Neural cell (in vitro differentiated cells): ENCODE measurements at regions not wholly inside any gene's neighbourhood (a gene's known extent, or its start where the extent isn't known, plus 50 kb on each side); places are given as distances from the start of the nearest gene placed in this dataset.

Experiments used
- CTCF ChIP-seq: fragments of 450-650 bp; IDR thresholded peaks from 2 replicates; pipeline ENCODE4 v1.5.1; 2014; ENCODE audit warnings: antibody characterized with exemption, mild to moderate bottlenecking, moderate library complexity; ENCODE audit not compliant: poor library complexity, severe bottlenecking
- EP300 ChIP-seq: fragments of 450-650 bp; conservative IDR thresholded peaks from 2 replicates; pipeline ENCODE4 v1.6.1; 2014; ENCODE audit warnings: antibody characterized with exemption, mild to moderate bottlenecking, moderate library complexity; ENCODE audit not compliant: poor library complexity, severe bottlenecking
- EZH2 ChIP-seq: fragments of 200-600, 300-800 bp; shearing (Covaris generic), sonication (generic); IDR thresholded peaks from 2 replicates; pipeline ENCODE4 v1.6.1; 2014; ENCODE audit warnings: antibody characterized with exemption, low read length, borderline replicate concordance, mild to moderate bottlenecking; ENCODE audit not compliant: insufficient read depth, poor library complexity, severe bottlenecking
- RAD21 ChIP-seq: fragments of 450-650 bp; conservative IDR thresholded peaks from 2 replicates; pipeline ENCODE4 v1.6.1; 2014; ENCODE audit warnings: antibody characterized with exemption, mild to moderate bottlenecking, moderate library complexity
- SMC3 ChIP-seq: fragments of 450-650 bp; conservative IDR thresholded peaks from 2 replicates; pipeline ENCODE4 v1.6.1; 2014; ENCODE audit warnings: antibody characterized with exemption, mild to moderate bottlenecking, moderate library complexity; ENCODE audit not compliant: poor library complexity
- TF ChIP-seq, protein P1 (sequence below): IDR thresholded peaks from 2 replicates; pipeline ENCODE4 v1.6.1; 2012; ENCODE audit warnings: borderline replicate concordance

- TF ChIP-seq CTCF (no peak), EZH2 (no peak), SMC3 (no peak), RAD21 (no peak), EP300 (no peak)
- TF ChIP-seq, protein P1, sequence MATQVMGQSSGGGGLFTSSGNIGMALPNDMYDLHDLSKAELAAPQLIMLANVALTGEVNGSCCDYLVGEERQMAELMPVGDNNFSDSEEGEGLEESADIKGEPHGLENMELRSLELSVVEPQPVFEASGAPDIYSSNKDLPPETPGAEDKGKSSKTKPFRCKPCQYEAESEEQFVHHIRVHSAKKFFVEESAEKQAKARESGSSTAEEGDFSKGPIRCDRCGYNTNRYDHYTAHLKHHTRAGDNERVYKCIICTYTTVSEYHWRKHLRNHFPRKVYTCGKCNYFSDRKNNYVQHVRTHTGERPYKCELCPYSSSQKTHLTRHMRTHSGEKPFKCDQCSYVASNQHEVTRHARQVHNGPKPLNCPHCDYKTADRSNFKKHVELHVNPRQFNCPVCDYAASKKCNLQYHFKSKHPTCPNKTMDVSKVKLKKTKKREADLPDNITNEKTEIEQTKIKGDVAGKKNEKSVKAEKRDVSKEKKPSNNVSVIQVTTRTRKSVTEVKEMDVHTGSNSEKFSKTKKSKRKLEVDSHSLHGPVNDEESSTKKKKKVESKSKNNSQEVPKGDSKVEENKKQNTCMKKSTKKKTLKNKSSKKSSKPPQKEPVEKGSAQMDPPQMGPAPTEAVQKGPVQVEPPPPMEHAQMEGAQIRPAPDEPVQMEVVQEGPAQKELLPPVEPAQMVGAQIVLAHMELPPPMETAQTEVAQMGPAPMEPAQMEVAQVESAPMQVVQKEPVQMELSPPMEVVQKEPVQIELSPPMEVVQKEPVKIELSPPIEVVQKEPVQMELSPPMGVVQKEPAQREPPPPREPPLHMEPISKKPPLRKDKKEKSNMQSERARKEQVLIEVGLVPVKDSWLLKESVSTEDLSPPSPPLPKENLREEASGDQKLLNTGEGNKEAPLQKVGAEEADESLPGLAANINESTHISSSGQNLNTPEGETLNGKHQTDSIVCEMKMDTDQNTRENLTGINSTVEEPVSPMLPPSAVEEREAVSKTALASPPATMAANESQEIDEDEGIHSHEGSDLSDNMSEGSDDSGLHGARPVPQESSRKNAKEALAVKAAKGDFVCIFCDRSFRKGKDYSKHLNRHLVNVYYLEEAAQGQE = no peak
Measured at GRCh38 chr2:116162395-116162794, 1652.1 kb upstream of the DDX18 start.
